HL-60 (cell line): ENCODE measurements at regions not wholly inside any gene's neighbourhood (a gene's known extent, or its start where the extent isn't known, plus 50 kb on each side); places are given as distances from the start of the nearest gene placed in this dataset.

Experiments
- DNase-seq, 2 experiments: peaks; one replicate each; pipeline ENCODE4 v3.0.0-alpha.2; 2010 to 2020; ENCODE audit warnings: low read depth in 1 of 2, low spot score in 1 of 2
- H3K27ac ChIP-seq: fragments of 250-450 bp; sonication (Bioruptor Pico); replicated peaks from 2 replicates; pipeline ENCODE4 v1.5.1; 2020; ENCODE audit warnings: mild to moderate bottlenecking, moderate library complexity
- H3K27me3 ChIP-seq: fragments of 250-450 bp; sonication (Bioruptor Pico); 2 replicates; pipeline ENCODE4 v1.5.1; 2021; ENCODE audit warnings: mild to moderate bottlenecking, moderate library complexity; ENCODE audit not compliant: insufficient read depth, poor library complexity, severe bottlenecking
- H3K4me3 ChIP-seq: replicated peaks from 2 replicates; pipeline ENCODE4 v1.5.1; 2011; ENCODE audit warnings: mild to moderate bottlenecking, control low read depth, low read length; ENCODE audit not compliant: insufficient read depth
- GABPA ChIP-seq: IDR thresholded peaks from 2 replicates; pipeline ENCODE4 v1.6.1; 2012; ENCODE audit warnings: low read depth
- POLR2AphosphoS5 ChIP-seq: IDR thresholded peaks from 2 replicates; pipeline ENCODE4 v1.6.1; 2012; ENCODE audit warnings: low read depth
- SPI1 ChIP-seq: IDR thresholded peaks from 2 replicates; pipeline ENCODE4 v1.6.1; 2012; ENCODE audit warnings: low read depth, mild to moderate bottlenecking, borderline replicate concordance
- TF ChIP-seq, protein P1 (sequence below): IDR thresholded peaks from one replicate; pipeline ENCODE4 v1.5.1; 2011; ENCODE audit warnings: low read length, control low read depth, inconsistent platforms; ENCODE audit not compliant: insufficient read depth
- TF ChIP-seq, protein P2 (sequence below): IDR thresholded peaks from 2 replicates; pipeline ENCODE4 v1.6.1; 2012; ENCODE audit warnings: low read depth; ENCODE audit not compliant: insufficient replicate concordance

DNA sequence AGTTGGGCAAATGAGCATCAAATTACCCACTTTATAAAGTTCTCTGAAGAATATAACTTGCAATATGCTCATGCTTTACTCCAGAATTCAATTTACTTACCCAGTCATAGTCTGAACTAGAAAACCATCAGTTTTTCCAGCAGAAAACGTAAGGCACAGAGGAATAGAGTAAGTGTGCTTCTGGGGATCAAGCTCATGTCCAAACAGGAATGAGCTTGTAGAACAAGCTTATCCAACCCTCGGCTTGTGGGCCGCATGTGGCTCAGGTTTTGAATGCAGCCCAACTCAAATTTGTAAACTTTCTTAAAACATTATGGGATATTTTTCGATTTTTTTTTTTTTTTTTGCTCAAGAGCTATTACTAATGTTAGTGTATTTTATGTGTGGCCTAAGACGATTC is 308.5 kb upstream of the KLF12 start:
- H3K27me3 ChIP-seq, result peaks cover 2% of the 10 kb centered on the region
- H3K27ac ChIP-seq, result no peak overlapping the region
- DNase-seq, result no peak
- H3K4me3 ChIP-seq, result no peak overlapping the region
- TF ChIP-seq, protein P1, sequence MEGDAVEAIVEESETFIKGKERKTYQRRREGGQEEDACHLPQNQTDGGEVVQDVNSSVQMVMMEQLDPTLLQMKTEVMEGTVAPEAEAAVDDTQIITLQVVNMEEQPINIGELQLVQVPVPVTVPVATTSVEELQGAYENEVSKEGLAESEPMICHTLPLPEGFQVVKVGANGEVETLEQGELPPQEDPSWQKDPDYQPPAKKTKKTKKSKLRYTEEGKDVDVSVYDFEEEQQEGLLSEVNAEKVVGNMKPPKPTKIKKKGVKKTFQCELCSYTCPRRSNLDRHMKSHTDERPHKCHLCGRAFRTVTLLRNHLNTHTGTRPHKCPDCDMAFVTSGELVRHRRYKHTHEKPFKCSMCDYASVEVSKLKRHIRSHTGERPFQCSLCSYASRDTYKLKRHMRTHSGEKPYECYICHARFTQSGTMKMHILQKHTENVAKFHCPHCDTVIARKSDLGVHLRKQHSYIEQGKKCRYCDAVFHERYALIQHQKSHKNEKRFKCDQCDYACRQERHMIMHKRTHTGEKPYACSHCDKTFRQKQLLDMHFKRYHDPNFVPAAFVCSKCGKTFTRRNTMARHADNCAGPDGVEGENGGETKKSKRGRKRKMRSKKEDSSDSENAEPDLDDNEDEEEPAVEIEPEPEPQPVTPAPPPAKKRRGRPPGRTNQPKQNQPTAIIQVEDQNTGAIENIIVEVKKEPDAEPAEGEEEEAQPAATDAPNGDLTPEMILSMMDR, result no peak
- TF ChIP-seq GABPA, result no peak

DNA sequence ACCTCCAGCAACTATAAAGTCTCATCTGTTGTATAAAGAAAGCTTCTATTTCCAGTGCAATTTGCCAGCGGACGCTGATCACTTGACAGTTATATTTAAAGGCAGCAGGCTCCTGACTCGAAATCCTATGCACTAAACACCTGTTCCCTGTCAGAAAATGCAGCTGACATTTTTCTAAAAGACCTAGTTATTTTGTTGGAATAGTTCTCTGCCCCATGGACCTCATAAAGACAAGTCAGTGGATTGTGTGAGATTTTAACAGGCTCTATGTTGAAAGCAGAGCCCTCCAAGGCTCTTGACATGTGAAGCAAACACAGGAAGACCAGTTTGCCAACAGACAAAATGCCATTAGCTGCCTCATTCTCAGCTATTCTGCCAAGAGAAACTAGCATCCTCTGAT is 304.7 kb upstream of the KLF12 start:
- H3K4me3 ChIP-seq, result no peak overlapping the region
- H3K27ac ChIP-seq, result no peak overlapping the region
- TF ChIP-seq, protein P2, sequence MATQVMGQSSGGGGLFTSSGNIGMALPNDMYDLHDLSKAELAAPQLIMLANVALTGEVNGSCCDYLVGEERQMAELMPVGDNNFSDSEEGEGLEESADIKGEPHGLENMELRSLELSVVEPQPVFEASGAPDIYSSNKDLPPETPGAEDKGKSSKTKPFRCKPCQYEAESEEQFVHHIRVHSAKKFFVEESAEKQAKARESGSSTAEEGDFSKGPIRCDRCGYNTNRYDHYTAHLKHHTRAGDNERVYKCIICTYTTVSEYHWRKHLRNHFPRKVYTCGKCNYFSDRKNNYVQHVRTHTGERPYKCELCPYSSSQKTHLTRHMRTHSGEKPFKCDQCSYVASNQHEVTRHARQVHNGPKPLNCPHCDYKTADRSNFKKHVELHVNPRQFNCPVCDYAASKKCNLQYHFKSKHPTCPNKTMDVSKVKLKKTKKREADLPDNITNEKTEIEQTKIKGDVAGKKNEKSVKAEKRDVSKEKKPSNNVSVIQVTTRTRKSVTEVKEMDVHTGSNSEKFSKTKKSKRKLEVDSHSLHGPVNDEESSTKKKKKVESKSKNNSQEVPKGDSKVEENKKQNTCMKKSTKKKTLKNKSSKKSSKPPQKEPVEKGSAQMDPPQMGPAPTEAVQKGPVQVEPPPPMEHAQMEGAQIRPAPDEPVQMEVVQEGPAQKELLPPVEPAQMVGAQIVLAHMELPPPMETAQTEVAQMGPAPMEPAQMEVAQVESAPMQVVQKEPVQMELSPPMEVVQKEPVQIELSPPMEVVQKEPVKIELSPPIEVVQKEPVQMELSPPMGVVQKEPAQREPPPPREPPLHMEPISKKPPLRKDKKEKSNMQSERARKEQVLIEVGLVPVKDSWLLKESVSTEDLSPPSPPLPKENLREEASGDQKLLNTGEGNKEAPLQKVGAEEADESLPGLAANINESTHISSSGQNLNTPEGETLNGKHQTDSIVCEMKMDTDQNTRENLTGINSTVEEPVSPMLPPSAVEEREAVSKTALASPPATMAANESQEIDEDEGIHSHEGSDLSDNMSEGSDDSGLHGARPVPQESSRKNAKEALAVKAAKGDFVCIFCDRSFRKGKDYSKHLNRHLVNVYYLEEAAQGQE, result no peak
- TF ChIP-seq, protein P1, result no peak
- TF ChIP-seq SPI1 (no peak), POLR2AphosphoS5 (no peak)
- no peaks in the 10 kb centered on the region for H3K27me3 ChIP-seq
- no peak for DNase-seq

DNA sequence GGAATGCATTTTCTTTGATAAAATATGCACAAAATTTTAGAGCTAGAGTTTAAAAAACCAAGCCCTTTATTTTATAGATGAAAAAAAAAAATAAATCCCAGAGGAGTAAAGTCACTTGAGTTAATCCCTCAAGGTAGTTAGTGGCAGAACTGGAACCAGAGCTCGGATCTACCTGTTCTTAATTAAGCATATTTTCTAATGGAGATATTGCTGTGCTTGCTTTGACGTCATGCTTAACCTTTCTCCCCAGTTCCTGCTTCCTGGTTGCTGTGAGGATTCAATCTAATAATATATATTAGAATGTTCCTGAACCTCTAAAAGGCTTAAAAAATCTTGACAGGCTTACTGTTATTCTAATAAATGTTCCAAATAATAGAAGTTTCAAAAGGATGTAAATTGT is 300.6 kb upstream of the KLF12 start:
- TF ChIP-seq SPI1, result no peak
- no peak for TF ChIP-seq POLR2AphosphoS5
- TF ChIP-seq, protein P1, result no peak
- TF ChIP-seq GABPA, result no peak
- TF ChIP-seq, protein P2, result no peak
- Histone ChIP-seq H3K27ac (no peak overlapping the region), H3K27me3 (no peaks in the 10 kb centered on the region), H3K4me3 (no peak overlapping the region)
- no peak for DNase-seq

DNA sequence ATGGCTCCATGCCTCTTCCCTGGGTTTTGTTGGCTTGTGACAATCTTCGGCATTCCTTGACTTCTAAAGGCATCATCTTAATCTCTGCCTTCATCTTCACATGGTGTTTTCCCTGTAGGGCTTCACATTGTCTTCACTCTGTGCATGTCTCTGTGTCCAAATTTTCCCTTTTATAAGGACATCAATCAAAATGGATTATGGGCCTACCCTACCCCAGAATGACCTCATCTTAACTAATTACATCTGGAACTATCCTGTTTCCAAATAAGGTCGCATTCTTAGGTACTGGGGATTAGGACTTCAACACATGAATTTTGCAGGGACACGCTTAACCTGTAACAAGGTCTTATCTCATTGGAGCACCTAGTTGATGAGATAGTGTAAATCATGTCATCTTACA is 290.3 kb upstream of the KLF12 start:
- Histone ChIP-seq H3K27me3 (no peaks in the 10 kb centered on the region), H3K27ac (no peak overlapping the region), H3K4me3 (no peak overlapping the region)
- TF ChIP-seq, protein P2, result no peak
- TF ChIP-seq, protein P1, result no peak
- TF ChIP-seq GABPA, result no peak
- no peak for TF ChIP-seq POLR2AphosphoS5
- TF ChIP-seq SPI1, result no peak
- DNase-seq, result no peak
